CD4-positive, alpha-beta T cell treated with Interleukin-17A for 1 hour (primary cell): ENCODE measurements at regions not wholly inside any gene's neighbourhood (a gene's known extent, or its start where the extent isn't known, plus 50 kb on each side); places are given as distances from the start of the nearest gene placed in this dataset.

Source experiments
- DNase-seq: peaks from one replicate; pipeline ENCODE4 v3.0.0-alpha.2; 2020

- DNase-seq: no peak
Observed at GRCh38 chr5:175808711-175809110, 62.7 kb upstream of the CPLX2 start.

DNA sequence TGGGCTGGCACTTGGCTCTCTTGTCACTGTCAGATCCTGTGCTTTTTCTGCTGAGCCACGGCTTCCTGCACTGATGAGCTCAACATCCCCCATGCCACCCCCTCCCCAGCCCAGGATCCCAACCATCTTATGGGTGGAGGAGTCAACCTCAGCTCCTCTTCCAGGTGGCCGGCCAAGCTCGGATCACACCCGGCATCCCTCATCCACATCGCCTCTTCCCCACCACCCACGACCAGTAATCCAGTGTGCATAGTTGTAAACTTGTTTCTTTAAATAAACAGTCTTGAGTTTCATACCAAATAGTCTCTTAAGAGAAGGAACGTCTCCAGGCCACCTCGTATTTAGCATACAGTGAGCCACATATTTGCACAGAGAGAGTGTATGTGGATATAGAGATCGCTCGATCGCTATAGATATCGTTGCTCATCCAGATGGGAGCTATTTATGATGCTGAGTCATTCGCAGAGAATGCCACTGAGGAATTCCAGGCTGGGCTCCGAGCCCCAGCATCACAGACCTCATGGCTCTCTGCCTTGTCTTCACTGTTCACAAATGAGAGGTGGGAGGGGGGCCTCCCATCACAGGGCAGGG, 61.8 kb upstream of the CPLX2 start:
- DNase-seq: no peak

DNA sequence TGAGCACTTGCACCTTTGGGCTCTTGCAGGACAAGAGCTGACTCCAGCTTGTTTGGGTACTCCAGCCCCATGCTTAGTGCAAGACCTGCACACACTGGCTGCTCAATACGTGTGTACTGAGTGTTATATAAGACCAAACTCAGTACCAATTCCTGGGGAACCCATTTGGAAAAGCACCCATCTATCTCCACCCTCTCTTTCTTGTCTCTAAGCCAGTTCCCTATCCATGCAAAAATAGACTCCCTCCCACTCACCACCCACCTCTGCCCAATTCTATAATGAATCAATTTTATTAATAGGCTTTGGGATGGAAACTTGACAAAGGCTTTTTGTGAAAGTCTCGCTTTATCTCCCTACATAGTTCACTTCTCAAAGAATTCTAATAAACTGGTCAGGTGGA, 60.9 kb upstream of the CPLX2 start:
- no peak for DNase-seq

GRCh38 chr5:175811589-175811988, 59.8 kb upstream of the CPLX2 start:
- DNase-seq: no peak

DNA sequence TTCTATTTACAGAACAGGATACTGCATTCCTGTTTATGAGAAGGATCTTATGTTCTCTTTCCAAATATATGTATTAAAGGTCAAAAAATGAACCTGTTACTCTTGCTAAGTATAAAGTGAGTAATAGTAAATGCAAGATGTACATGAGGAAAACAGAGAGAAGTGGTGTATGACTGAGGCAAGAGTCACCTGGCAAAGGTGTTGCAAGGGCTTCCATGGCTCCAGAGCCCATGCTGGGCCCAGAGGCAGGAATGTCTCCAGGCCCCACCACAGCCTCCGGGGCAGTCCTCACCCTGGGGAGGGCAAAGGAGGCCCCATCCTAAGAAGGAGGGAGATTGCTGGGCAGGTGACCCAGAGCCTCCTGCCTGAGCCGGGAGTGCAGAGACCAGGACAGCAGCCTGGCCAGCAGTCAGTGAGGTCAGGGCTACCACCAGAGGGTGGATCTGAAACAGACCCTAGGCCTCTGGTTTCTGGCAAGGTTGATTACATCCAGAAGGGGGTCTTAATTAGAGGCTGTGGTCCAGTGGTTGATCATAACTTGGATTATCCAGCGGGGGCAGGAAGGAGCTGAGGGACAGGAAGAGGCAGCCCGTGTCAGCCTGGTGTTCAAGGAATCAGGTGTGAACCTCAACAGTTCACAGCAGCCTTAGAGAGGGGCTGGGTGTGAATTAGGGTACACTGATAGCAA, 57.3 kb upstream of the CPLX2 start:
- DNase-seq: no peak

GRCh38 chr5:175814691-175815090, 56.7 kb upstream of the CPLX2 start:
- DNase-seq: no peak

DNA sequence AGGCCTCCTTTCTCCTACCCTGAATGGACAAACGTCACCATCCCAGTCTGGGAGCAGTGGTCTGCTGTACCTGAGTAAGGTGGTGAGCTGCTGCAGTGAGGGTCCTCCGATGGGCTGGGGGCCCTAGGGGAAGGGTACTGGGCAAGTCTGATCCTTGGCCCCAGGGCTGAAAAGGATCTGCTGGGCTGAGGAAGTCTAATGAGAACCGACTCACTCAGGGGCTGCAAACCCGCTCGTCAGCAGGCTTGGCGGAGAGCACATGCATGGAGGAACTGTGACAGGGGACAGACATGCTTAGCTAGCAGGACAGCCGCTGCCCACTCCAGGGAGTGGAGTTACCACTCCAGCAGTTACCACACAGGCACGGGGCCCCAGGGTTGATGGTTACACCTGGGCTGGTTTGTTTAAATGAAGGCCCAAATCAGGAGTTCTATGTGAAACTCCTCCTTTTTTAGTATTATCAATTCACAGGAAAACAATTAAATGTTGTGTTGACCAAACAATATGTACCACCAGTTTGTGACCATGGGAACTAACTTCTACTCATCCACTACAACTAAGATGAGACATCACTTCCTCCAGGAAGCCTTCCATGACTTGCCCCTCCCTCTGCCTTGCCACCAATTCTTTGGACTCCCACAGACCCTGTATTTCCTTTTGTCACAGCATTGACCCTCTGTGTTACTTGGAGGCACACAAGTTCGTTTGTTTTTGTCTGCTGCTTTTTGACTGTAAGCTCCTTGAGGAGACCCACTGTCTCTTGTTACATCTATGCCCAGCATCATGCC, 56.1 kb upstream of the CPLX2 start:
- no peak for DNase-seq

DNA sequence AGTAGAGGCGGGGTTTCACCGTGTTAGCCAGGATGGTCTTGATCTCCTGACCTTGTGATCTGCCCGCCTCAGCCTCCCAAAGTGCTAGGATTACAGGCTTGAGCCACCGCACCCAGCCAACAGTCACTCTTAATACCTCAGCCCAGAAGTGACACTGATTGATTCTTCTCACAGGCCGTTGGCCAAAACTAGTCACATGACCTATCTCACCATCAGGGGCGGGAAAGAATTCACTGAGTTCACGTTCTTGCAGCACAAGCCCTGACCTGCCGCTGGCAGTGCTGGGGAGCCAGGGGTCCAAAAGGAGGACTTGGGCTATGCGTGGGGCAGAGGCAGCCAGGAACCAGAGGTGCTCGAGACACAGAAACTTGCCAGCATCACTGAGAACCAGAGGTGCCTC, 55.0 kb upstream of the CPLX2 start:
- no peak for DNase-seq

DNA sequence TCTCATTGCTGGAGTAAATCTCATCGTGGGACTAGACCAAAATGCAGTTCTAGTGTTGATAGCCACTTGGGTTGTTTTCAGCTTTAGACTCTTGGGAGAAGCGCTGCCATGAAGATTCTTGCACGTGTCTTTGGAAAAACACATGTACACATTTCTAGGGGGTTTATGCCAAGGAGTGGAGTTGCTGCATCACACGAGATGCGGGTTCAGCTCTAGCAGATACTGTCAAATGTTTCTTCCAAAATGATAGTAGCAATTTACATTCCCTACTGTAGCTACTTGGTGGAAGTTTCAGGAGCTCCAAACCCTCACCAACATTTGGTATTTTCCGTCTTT, 52.3 kb upstream of the CPLX2 start:
- DNase-seq: no peak

GRCh38 chr5:175820230-175820629, 51.1 kb upstream of the CPLX2 start:
- DNase-seq: no peak
